GM19452 (cell line): ENCODE measurements at regions not wholly inside any gene's neighbourhood (a gene's known extent, or its start where the extent isn't known, plus 50 kb on each side); places are given as distances from the start of the nearest gene placed in this dataset.
"Not testable (repeated sequence)": the region's sequence is repeated elsewhere in the genome, so short reads cannot be mapped to it uniquely, and the experiment has no call there.

Experiments used
- ATAC-seq: cut with Tn5 transposase; IDR thresholded peaks from one replicate; pipeline ENCODE4 v1.9.1; 2021; ENCODE audit not compliant: unreplicated experiment

- ATAC-seq = no peak
These were observed 63.5 kb downstream of the SPATA31D1 start for GRCh38 chr9:82052081-82052480.

DNA sequence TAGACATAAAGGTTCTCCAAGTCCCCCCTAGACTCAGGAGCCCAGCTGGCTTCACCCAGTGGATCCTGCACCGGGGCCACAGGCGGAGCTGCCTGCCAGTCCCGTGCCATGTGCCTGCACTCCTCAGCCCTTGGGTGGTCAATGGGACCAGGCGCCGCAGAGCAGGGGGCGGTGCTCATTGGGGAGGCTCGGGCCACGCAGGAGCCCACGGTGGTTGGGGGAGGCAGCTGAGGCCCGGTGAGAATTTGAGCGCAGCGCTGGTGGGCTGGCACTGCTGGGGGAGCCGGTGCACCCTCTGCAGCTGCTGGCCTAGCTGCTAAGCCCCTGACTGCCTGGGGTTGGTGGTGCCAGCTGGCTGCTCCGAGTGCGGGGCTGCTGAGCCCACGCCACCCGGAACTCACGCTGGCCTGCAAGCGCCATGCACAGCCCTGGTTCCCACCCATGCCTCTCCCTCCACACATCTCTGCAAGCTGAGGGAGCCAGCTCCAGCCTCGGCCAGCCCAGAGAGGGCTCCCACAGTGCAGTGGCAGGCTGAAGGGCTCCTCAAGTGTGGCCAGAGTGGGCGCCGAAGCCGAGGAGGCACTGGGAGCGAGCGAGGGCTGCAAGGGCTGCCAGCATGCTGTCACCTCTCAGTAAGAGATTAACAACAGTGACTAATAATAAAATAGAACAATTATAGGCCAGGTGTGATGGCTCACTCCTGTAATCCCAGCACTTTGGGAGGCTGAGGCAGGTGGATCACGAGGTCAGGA, 65.9 kb downstream of the SPATA31D1 start:
- ATAC-seq = no peak

DNA sequence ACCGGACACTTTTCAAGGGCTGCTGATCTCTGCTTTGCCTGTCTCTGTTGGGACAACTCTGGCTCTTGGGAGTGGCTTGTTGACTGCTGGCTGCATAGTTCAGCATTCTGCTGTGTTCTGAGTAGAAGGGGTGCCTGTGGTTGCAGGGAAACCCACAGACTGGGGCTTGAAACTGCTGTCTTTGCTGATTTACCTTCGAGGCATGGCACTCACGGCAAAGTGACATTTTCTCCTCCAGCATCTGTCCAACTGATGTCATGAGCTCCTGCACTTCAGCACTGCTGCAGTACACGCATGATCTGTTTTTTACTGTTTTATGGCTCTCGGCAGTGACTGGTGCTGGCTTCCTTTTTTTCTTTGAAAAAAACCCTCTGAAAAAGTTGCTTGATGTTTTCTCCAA, 69.2 kb downstream of the SPATA31D1 start:
- no peak for ATAC-seq

GRCh38 chr9:82061801-82062200, 73.2 kb downstream of the SPATA31D1 start:
- ATAC-seq = not testable (repeated sequence)

DNA sequence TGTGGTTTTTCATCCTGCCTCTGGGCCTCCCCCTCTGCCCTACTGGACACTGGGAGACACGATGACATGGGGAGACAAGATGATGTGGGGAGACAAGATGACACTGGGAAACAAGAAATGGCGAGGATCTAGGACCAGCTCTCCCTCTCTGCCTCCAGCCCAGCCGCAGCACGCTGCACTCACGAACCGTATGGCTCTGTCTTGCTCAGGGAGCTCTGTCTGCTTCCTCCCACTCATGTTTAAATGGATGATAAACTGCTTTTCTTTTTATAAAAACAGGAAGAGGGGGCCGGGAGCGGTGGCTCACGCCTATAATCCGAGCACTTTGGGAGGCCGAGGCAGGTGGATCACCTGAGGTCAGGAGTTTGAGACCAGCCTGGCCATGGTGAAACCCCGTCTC, 73.7 kb downstream of the SPATA31D1 start:
- no peak for ATAC-seq

DNA sequence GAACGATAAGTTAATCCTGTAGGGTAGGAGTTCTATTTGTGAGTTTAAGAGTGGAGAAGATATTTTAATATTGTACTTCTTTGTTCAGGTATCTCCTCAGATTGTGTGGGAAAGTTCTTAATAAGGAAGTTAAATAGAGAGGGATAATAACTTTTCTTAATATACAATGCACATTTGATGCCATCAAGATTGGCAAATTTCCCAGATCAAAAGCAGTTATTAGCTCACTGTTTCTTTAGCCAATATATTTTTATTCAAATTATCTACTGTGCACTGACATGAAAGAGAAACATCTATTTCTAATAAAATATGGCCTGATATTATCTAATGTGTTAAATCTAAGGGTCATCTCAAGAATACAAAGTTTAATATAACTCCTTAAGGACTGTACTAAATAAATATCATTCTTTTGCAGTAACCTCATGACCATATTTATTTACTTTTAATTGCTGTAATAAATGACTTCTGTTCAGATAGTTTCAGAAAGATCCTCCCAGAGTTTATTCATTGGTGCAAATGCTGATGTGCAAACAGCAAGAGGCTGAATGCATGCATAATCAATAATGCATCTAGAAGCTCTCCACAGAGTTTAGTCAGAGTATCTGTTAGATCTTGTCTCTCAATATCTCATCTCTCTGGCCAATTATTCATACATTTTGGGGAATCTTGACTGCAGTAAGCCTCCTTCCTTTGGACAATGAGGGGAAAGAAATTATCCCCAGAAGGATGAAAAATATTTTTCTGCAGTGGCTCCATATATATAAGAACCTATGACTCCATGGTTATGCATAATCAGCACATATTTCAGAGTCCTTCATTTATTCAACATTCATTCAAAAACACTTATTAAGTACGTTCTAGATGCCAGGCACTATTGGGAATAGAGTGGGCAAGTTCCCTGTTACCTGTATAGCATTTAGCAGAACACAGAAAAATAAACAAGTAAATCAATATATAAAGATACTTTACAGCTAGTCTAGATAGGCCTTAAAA, 85.3 kb downstream of the SPATA31D1 start:
- no peak for ATAC-seq

- ATAC-seq = no peak
These were observed 91.7 kb downstream of the SPATA31D1 start for GRCh38 chr9:82080265-82080664.

DNA sequence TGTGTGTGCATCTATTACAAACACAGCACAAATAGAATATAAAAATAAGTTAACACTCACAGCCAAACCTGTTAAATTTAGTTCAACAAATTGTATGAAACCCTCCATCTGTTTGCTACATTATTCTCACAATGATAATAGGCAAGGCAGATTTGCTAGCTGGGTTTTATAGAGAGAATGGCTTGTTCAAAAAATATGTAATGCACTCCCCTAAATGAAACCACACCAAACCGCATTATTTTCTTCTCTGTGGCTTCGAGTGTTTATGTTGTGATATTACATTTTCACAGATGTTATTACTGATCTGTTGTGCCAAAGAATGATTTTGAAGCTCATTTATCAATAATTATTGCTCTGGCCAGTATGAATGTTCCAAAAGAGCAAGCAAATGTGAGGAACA, 92.9 kb downstream of the SPATA31D1 start:
- no peak for ATAC-seq

DNA sequence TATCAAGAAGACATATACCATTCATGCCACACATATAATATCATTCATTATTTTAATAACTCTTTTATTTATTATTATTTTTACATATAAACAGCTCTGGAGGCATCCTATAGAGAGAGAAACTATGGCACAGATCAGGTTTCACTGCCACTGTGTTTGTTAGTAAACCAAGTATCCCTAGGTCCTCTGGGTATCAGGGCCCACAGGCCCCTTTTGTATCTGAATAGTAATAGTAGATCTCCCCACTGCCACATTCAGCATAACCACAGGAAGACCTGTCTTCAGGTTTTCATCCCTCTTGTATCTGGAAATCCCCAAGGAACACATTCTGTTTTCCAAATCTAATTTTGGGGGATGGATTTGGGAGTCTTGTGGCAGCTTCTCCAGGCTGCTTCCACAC, 94.0 kb downstream of the SPATA31D1 start:
- no peak for ATAC-seq

GRCh38 chr9:82088591-82088990, 100.0 kb downstream of the SPATA31D1 start:
- no peak for ATAC-seq

GRCh38 chr9:82090046-82090445, 101.5 kb downstream of the SPATA31D1 start:
- ATAC-seq = no peak

DNA sequence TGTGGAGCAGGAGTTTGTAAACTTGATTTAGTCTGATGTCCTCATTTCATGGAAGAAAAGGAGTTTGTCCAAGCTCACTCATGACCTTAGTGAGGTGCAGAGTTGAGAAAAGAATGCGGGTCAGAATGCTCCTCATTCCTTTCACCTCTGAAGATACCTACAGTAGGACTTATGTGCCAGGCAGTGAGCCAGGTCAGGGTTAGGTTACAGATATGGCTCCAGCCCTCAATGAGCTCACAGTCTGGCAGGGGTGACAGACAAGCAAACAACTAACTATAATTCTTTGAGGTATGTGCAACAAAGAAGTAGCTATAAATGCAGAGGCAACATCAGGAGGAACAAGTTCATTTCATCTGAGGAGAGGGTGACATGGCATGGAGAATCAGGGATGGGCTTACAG, 102.5 kb downstream of the SPATA31D1 start:
- ATAC-seq = no peak

- ATAC-seq = no peak
These were observed 103.0 kb downstream of the SPATA31D1 start for GRCh38 chr9:82091610-82092009.

- no peak for ATAC-seq
These were observed 112.9 kb downstream of the SPATA31D1 start for GRCh38 chr9:82101475-82101874.

- no peak for ATAC-seq
These were observed 115.7 kb downstream of the SPATA31D1 start for GRCh38 chr9:82104252-82104651.

GRCh38 chr9:82105729-82106128, 117.2 kb downstream of the SPATA31D1 start:
- ATAC-seq = no peak

- ATAC-seq = no peak
These were observed 118.0 kb downstream of the SPATA31D1 start for GRCh38 chr9:82106536-82106935.

GRCh38 chr9:82108474-82108873, 119.9 kb downstream of the SPATA31D1 start:
- ATAC-seq = no peak

- ATAC-seq = no peak
These were observed 120.4 kb downstream of the SPATA31D1 start for GRCh38 chr9:82108941-82109340.

- ATAC-seq = no peak
These were observed 121.1 kb downstream of the SPATA31D1 start for GRCh38 chr9:82109626-82110025.

- no peak for ATAC-seq
These were observed 122.3 kb downstream of the SPATA31D1 start for GRCh38 chr9:82110881-82111280.

- no peak for ATAC-seq
These were observed 126.8 kb downstream of the SPATA31D1 start for GRCh38 chr9:82115331-82115730.
